ENCODE measurements at regions not wholly inside any gene's neighbourhood (a gene's known extent, or its start where the extent isn't known, plus 50 kb on each side); places are given as distances from the start of the nearest gene placed in this dataset.

DNA sequence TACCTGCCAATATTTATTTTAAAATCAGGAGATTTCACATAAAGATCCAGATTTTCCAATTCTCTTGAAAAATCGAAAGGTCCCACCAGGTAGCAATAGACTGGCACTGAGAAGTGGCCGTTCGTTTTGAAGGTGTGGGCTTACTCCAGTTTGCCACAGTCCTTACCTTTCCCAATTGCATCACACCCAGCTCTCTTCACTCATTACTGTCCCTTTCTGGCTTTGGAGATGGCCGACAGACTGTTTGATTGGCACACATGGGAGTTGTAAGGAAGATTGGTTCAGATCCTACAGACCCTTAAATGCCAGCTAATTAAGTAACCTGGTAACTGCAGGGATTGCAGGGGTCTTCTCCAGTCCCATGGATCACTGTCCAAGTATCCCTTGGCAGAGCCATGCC, 68.7 kb upstream of the LARP1 start:
- TF ChIP-seq, protein P1, sequence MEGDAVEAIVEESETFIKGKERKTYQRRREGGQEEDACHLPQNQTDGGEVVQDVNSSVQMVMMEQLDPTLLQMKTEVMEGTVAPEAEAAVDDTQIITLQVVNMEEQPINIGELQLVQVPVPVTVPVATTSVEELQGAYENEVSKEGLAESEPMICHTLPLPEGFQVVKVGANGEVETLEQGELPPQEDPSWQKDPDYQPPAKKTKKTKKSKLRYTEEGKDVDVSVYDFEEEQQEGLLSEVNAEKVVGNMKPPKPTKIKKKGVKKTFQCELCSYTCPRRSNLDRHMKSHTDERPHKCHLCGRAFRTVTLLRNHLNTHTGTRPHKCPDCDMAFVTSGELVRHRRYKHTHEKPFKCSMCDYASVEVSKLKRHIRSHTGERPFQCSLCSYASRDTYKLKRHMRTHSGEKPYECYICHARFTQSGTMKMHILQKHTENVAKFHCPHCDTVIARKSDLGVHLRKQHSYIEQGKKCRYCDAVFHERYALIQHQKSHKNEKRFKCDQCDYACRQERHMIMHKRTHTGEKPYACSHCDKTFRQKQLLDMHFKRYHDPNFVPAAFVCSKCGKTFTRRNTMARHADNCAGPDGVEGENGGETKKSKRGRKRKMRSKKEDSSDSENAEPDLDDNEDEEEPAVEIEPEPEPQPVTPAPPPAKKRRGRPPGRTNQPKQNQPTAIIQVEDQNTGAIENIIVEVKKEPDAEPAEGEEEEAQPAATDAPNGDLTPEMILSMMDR (IDR thresholded peaks at IDR 0.05; ENCODE audit: low read depth, low read length) = no peak
- TF ChIP-seq EZH2phosphoT487 (IDR thresholded peaks at IDR 0.05; ENCODE audit: low read depth) = no peak

Data from OCI-LY3 (cell line).